Activated CD4-positive, alpha-beta T cell treated with anti-CD3 and anti-CD28 coated beads, Interleukin-2, Interleukin-6, amounts not matched to agents 100 ng/mL and 50 ng/mL, durations not matched to agents 16 hours and 8 hours (primary cell): ENCODE measurements at regions not wholly inside any gene's neighbourhood (a gene's known extent, or its start where the extent isn't known, plus 50 kb on each side); places are given as distances from the start of the nearest gene placed in this dataset.
A peak's percentile ranks its signal among the peaks of the same experiment; 100 is the strongest.
"Not testable (repeated sequence)": the region's sequence is repeated elsewhere in the genome, so short reads cannot be mapped to it uniquely, and the experiment has no call there.

Source experiments
- DNase-seq: peaks from one replicate; pipeline ENCODE4 v3.0.0-alpha.2; 2020

DNA sequence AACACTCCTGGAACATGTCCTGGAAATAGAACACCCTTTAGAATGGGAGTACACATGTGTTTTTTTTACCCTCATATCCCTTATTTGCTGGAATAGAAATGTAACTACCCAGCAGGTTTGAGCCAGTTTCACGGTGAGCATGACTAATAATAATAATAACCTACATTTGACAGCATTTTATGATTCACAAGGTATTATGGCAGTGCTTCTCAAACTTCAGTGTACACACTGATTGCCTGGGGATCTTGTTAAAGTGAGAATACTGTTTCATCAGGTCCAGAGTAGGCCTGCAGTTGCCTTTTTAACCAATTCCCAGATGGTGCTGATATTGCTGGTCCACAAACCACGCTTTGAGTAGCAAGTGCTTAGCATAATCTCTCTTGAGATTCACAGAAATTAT, 63.9 kb downstream of the NFKBIZ start:
- no peak for DNase-seq

DNA sequence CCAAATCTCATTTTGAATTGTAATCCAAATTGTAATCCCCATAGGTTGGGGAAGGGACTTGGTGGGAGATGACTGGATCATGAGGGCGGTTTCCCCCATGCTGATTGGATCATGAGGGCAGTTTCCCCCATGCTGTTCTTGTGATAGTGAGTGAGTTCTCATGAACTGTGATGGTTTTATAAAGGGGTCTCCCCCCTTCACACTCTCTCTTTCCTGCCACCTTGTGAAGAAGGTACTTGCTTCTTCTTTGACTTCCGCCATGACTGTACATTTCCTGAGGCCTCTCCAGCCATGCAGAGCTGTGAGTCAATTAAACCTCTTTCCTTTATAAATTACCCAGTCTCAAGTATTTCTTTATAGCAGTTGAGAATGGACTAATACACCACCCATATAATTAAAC, 68.4 kb downstream of the NFKBIZ start:
- DNase-seq = not testable (repeated sequence)

DNA sequence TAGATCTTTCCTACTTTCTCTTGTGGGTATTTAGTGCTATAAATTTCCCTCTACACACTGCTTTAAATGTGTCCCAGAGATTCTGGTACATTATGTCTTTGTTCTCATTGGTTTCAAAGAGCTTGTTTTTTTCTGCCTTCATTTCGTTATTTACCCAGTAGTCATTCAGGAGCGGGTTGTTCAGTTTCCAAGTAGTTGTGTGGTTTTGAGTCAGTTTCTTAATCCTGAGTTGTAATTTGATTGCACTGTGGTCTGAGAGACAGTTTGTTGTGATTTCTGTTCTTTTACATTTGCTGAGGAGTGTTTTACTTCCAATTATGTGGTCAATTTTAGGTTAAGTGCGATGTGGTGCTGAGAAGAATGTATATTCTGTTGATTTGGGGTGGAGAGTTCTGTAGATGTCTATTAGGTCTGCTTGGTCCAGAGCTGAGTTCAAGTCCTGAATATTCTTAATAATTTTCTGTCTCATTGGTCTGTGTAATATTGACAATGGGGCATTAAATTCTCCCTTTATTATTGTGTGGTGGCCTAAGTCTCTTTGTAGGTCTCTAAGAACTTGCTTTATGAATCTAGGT, 72.9 kb downstream of the NFKBIZ start:
- peak; percentile 77 for DNase-seq

DNA sequence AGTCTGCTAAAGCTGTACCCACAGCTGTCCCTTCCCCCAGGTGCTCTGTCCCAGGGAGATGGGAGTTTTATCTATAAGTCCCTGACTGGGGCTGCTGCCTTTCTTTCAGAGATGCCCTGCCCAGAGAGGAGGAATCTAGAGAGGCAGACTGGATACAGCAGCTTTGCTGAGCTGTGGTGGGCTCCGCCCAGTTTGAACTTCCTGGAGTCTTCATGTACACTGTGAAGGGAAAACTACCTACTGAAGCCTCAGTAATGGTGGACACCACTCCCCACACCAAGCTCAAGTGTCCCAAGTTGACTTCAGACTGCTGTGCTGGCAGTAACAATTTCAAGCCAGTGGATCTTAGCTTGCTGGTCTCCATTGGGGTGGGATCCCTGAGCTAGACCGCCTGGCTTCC, 75.3 kb downstream of the NFKBIZ start:
- not testable (repeated sequence) for DNase-seq

DNA sequence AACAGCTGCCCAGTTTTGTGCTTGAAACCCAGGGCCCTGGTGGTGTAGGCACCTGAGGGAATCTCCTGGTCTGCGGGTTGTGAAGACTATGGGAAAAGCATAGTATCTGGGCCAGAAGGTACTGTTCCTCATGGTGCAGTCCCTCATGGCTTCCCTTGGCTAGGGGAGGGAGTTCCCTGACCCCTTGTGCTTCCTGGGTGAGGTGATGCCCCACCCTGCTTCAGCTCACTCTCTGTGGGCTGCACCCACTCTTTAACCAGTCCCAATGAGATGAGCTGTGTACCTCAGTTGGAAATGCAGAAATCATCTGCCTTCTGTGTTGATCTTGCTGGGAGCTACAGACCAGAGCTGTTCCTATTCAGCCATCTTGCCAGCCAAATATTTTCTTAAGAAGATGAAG, 75.8 kb downstream of the NFKBIZ start:
- DNase-seq = not testable (repeated sequence)

DNA sequence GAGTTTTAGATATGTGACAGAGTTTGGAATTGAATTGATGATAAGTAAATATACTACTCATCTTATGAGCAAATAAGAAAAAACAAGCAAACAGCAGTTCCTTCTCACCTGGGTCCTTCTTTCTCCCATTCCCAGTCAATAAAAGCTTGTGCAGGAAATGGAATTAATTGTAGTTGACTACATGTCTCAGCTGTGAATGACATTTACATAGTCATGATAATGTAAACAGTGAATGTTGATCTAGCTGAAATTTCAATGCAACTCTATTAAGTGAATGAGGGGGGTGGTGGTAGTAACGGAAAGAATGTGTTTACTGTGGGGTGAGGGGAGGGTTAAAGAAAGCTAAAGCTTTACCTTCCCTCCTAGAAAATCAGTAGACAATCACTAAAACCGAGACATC, 76.2 kb downstream of the NFKBIZ start:
- no peak for DNase-seq

DNA sequence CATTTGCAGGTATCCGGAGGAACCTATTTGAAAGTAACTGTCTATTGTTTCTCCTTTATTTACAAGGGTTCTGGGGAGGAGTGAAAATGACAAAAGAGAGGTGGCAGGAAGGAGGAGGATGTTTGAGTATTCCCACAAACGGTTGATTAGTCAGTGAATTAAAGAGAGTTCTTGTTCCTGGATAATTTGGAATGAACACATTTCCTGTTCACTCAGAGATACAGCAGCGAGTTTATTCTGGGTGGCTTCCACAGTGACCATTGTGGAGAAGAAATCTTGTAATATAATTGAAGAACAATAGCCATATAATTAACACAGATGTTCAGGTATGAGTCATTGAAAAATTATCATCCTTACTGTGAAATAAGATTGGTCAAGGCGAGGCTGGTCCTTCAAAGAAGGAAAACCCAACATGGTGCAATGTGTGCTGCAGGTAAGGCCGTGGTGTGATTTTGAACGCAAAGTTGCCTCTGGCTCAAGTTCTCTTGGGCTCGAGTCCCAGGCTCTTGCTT, 77.3 kb downstream of the NFKBIZ start:
- DNase-seq = no peak

DNA sequence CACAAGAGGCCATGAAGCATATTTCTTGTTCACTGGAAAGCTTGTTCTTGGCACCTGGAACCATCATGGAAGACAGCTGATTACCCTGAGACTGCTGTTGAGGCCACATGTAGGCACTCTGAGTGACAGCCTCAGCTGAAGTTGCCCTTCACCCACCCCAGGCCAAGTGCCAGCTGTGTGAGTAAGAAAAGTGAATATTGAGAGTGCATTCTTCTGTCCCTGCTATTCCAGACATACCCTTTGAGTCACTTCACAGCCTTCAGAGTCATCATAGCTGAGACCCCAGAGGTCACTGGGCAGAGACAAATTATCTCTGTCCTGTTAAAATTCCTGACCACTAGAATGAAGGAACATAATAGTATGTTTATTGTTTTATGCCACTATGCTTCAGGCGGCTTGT, 79.6 kb downstream of the NFKBIZ start:
- DNase-seq = no peak

DNA sequence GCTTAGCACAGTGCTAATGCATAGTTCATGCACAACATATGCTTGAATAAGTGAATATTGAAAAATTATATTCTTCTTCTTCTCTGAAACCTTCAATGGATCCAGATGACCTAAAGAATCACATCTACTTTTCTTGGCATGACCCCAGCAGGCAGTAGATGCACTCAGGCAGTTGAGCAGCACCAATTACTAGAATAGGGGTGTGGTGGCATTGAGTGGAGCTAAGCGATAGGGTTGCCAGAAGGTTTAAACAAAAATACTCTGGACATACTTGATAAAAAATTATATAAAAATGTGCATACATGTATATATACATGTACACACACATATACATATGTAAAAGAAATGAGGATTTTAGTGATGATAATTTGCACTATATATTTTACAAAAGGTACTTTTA, 81.8 kb downstream of the NFKBIZ start:
- DNase-seq = no peak

DNA sequence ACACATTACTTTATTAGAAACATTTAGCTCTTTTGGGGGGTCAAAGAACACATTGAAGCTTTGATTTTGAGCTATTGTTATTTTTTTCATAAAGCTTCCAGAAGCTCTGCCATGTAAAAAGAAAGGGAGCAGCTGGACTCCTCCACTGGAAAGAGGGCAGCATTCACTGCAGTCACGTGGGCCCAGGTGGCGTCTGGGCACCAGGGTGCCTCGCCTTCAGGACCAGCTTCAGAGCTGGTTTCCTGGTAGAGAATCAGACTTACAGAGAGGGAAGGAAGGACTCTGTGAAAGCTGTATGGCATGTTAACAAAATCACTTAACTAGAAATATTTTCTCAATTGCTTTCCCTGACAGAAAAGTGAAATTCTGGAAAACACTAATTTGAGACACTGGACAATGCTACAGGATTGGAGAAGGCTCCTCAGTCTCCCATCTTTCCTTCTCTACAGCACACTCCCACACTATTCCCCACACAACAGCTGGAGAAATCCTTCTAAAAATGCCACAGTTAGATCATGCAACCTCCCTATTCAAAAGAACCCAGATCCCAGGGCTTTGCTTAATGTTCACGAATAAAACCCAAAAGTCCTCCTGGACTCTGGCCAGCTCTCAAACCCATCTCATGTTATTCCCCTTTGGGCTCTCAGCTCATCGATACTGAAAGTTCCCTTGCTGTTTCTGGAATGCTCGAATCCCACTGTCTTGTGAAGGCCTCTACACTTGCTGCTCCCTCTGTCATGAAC, 83.2 kb downstream of the NFKBIZ start:
- no peak for DNase-seq

DNA sequence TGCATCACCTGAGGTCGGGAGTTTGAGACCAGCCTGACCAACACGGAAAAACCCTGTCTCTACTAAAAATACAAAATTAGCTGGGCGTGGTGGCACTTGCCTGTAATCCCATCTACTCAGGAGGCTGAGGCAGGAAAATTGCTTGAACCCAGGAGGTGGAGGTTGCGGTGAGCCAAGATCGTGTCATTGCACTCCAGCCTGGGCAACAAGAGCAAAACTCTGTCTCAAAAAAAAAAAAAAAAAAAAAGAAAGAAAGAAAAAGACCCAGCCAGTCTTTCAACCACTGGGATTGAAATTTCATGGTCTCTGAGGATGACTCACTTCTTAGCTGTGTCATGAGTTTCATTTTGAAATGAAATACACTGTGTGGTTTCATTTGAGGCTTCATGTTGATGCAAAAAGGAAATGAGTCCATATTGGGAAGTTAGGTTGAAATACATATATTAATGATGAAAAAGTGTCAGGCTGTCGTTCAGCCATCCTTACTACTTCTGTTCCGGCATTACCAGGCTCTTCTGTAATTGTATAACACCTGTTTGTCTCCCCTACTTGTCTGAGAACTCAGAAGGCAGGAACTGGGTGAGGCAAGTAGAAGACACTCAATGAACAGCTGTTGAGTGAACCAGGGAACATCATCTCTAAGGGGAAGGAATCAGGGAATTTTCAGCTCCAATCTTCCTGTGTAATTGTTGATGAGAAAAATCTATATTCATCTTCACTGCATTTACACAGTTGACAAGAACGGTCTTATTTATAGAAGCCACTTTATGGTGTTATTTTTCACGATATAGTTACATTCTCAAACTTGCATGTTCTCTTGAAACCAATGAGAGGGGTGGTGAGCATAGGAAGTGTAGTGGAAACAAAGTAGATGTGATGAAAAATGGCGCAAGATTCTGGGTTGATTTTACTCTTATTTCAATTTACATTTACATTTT, 87.4 kb downstream of the NFKBIZ start:
- DNase-seq = peak; percentile 88

DNA sequence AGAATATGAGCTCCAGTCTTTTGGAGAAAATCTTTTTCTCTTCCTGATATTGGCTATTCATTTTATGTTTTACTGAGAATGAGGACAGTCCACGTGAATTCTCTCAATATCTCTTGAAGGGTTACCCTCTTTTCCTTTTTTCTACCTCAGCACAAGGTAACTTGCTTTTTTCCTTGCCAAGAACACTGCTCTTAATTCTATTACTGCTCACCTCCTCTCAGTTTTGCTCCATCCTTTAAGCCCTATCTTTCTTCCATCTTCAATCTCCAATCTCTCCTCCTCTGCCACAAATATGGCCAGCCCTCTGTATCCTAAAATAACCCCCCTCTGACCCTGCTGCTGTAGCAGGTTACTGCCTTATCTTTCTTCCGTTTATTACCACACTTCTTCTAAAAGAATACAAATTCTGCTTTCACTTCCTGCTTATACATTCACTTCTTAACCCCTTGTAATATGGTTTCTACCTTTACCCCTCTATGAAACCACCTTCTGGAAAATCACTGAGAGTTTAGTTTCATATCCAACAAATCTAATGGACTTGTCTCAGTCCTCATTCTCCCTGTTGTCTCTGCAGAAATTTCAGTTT, 89.0 kb downstream of the NFKBIZ start:
- DNase-seq = peak; percentile 36

DNA sequence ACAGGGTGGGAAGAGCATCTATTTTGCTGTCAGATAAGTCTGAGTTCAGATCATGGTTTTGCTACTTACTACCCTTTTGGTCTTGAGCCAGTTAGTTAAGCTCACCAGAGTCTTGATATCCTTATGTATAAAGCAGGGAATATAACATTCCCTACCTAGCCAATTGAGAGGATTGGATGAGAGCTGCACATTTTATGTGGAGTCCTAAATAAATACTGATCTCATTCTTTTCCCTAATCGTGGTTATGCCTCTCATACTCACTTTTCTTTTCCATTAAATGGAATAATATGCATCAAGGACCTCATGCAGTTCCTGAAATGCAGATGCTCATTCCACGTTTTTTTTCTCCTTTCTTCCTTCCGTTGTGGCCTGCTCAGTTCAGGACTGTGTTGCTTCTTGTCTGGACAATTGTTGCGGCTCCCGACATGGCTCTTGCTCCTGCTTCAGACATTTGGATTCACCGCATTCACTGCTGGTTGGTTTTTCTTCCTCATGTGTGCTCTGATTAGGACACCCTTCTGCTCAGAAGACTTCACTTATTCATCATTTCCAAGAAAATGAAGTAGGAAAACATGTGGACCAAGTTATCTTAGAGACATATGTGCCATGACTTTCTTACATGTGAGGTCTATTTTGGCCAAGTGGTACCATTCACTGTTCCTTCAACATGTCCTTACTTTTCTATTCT, 90.2 kb downstream of the NFKBIZ start:
- DNase-seq = no peak

DNA sequence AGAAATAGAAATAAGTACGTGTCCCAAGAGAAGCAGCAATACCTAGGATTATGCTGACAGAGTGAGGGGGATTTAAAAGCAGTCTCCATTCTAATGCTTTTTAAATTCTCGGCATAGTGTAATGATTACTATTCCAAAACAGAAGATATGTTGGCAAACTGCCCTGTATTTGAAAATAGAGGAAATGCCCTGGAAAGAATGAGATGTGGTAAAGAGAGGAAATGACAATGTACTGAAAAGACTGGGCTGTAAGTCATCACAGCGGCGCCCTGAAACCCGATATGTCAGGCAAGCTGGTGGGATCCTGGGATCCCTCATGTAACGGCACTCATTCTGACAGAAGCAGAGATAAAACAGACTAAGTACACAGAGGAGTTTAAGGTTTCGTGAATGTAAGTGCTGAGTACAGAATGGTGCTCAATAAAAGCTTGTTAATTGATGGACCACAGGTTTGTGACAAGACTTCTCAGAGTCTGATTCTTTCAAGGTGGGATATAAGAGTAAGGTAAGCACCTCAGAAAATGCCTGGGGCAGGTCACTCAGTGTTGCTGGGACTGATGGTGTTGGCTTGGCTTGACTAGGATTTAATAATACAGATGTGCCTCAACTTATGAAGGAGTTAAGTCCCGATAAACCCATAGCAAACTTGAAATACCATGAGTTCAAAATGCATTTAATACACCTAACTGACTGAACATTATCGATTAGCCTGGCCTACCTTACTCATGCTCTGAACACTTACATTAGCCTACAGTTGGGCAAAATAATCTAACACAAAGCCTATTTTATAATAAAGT, 91.4 kb downstream of the NFKBIZ start:
- DNase-seq = no peak

DNA sequence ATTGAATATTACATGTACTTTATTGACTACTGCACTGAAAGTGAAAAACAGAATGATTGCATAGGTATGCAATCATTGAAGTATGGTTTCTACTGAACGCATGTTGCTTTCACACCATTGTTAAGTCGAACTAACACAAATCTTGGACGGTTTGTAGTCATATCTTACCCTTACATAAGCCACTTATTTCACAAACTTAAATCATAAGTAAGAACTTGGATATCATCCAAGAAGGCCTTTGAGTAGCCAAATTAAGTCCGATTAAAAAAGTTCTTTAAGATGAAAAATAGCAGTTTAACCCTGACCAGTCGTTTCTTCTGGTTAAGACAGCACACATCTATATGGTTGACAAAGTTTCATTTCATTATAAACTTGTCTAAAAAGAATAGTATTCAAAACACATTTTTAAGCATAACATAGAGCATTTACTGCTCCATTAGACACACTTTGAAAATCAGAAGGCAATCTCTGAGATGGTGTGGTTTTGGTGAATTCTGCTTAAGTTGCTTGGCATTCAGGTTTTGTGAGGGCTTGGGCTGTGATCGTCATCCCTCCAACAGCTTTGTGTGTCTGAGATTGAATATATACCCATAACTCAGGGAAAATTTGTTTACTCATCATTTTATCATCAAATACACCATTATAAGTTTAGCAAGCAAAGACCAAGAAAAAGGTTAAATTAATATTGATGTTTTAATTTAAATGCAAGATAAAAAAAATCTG, 92.2 kb downstream of the NFKBIZ start:
- DNase-seq = no peak

DNA sequence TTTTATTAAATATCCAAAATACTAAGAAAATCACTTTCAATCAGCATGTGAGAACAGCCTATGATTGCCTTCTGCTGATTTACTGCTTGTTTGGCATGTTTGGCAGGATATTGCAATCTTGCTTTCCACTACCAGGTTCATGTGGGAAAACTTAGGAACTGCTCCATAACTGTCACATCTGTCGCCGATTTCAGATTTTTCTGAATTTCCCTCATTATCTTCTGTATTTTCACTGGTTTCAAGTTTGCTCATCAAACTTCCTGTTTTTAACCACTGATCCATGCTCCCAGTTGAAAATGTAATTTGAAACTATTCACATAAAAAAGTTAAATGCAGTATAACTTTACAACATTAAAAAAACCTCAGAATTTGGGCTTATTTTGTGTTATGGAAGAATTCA, 93.0 kb downstream of the NFKBIZ start:
- DNase-seq = no peak

DNA sequence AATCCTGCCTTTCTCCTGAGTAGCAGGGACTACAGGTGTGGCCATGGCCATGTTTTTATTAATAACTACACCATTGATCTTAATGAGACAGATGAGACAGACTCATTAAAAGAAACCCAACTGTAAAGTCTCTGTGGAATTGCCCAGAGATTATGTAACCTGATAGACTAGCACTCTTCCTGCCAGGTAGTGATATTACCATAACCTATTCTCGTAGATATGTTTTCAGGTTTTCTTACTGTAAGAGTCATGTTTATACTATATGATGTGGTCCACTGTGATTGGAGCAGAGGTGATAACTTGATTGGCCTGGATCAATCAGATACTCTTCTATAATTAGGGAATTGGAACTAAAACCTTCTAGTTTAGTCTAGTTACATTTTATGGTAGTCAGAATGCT, 93.7 kb downstream of the NFKBIZ start:
- DNase-seq = peak; percentile 27

DNA sequence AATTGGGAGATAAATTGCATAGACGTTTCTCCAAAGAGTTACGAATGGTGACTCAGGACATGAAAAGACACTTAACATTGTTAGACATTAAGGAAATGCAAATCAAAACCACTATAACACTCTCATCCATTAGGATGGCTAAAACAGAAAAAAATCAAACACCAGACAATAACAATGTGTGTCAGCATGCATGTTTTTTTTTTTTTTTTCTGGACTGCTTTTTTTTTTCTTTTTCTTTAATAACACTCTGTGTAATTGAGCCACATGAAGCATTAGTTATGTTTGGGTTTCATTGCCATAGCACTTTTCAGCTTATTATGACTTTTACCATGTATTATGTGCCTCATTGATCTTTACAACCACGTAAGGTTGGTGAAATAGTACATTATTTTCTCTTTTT, 95.0 kb downstream of the NFKBIZ start:
- DNase-seq = no peak

DNA sequence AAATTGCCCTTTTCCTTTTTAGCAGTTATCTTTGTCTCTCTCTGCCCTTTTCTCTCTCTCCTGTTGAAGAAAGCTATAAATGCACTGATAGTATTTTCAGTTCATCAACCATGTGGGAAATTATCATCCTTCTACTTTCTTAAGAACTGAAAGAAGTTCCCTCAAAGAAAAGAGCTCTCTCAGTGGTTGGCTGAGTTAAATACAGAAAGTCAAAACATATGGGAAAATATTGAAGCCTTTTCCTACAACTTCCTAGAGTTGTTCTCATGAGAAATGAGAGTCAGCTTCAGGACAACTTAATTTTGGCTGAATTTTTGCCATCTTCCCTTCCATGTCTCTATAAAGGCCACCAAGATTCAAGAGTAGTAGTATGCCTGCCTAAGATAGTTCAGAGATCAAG, 96.7 kb downstream of the NFKBIZ start:
- no peak for DNase-seq

DNA sequence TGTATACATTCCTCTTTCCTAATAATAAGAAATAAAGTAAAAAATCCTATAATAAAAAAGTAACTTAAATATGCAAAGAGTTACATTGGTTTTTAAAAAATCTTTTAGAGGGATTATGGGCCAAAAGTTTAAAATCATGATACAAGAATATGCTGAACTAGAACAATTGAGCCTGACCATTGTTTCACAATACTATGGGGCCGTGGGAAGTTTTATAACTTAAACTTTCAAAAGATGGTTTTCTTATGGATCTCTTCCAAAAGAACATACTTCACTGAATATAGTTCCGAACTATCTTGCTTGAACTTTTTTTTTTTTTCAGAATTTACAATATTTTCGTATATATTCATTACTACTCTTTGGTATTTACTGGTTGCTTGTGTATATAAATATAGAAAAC, 97.6 kb downstream of the NFKBIZ start:
- no peak for DNase-seq

DNA sequence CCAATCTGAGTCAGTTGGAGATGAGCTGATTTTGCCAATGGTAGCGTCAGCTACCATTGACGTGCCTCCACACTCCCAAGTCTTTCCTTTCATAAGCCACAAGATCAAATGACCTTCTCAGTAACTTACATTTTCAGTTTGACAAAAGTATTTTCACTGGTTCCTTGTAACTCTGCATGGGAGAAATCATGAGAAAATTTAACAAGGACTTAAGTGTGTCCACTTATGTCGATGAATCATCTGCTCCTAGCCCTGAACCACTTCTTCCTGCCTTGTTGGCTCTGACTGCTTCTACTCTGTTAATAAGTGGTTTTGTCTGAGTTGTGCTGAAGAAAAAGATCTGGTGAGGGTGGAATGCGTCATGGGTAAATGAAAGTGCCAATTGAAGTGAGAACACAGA, 101.2 kb downstream of the NFKBIZ start:
- DNase-seq = peak; percentile 58
